Heart left ventricle (tissue), 13 donors: ENCODE measurements at regions not wholly inside any gene's neighbourhood (a gene's known extent, or its start where the extent isn't known, plus 50 kb on each side); places are given as distances from the start of the nearest gene placed in this dataset.

Experiments used
- POLR2A ChIP-seq, 2 donors: fragments of 450-650 bp; IDR thresholded peaks; one replicate each; pipeline ENCODE4 v1.6.1; 2017; ENCODE audit warnings: antibody characterized with exemption in 2 of 2, mild to moderate bottlenecking in 2 of 2, moderate library complexity in 2 of 2
- TF ChIP-seq, protein P1 (sequence below), 12 donors: fragments of 200-600 bp; sonication (generic) in 4 of 12; IDR thresholded peaks; one replicate each; pipeline versions ENCODE4 v1.5.0 to v1.8.0; 2018 to 2022; ENCODE audit warnings: antibody characterized with exemption in 12 of 12, mild to moderate bottlenecking in 5 of 12
- donor health status: ischemic (EF 13 %, LVEDD 7.1; RV severe dilation, severe dysfunction).
- donor health status: DM: no; HTN: yes; CAD: no.
- donor health status: DM: no; HTN: no; CAD: no.
- donor health status: ischemic (EF 25% LVEDD 6.9; RV normal size, moderate dysfunction).
- donor health status: ischemic (EF 25% LVEDD 5.7; RV mildly dilated, moderate dysfunction).
- donor health status: ischemic (EF 35%, LVEDD 5.7; RV mildly dilated, moderate dysfunction).
- donor health status: nonischemic (EF 11% LVEDD 7.7; RV severe dilation, severe dysfunction).
- donor health status: DM: yes; HTN: yes; CAD: no.
- donor health status: PGD.
- donor health status: ischemic (EF 29% LVEDD 5.4; RV normal size, mild dysfunction).
- donor health status: nonischemic (EF 23%, LVEDD 6.1; RV moderate dilation, normal function).

DNA sequence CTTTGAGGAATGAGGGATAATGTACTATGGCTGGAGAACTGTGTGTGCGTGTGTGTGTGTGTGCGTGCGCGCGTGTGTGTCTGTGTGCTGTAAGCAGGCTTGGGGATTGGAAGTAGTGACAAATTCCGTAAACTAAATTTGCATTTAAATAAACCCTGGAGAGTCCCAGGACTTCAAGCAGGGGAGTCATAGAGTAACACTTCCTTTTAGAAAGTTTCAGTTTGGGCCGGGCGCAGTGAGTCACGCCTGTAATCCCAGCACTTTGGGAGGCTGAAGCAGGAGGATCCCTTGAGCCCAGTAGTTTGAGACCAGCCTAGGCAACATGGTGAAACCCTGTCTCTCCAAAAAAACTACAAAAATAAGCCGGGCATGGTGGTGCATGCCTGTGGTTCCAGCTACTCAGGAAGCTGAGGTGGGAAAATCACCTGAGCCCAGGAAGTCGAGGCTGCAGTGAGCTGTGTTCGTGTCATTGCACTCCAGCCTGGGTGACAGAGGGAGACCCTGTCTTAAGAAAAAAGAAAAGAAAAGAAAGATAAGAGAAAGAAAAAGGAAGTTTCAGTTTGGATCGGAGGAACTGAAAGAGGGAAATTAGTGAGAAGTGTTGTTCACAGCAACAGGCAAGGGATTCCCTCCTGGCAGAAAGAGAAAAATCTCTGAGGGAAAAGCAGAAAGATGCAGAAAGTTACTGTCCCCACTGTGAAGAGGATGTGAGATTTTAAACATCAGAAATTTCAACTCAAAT, 222.7 kb upstream of the SOX5 start:
- TF ChIP-seq, protein P1, sequence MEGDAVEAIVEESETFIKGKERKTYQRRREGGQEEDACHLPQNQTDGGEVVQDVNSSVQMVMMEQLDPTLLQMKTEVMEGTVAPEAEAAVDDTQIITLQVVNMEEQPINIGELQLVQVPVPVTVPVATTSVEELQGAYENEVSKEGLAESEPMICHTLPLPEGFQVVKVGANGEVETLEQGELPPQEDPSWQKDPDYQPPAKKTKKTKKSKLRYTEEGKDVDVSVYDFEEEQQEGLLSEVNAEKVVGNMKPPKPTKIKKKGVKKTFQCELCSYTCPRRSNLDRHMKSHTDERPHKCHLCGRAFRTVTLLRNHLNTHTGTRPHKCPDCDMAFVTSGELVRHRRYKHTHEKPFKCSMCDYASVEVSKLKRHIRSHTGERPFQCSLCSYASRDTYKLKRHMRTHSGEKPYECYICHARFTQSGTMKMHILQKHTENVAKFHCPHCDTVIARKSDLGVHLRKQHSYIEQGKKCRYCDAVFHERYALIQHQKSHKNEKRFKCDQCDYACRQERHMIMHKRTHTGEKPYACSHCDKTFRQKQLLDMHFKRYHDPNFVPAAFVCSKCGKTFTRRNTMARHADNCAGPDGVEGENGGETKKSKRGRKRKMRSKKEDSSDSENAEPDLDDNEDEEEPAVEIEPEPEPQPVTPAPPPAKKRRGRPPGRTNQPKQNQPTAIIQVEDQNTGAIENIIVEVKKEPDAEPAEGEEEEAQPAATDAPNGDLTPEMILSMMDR (IDR thresholded peaks at IDR 0.05), result no peak
- no peak for TF ChIP-seq POLR2A (IDR thresholded peaks at IDR 0.05)
